ENCODE measurements at regions not wholly inside any gene's neighbourhood (a gene's known extent, or its start where the extent isn't known, plus 50 kb on each side); places are given as distances from the start of the nearest gene placed in this dataset.

DNA sequence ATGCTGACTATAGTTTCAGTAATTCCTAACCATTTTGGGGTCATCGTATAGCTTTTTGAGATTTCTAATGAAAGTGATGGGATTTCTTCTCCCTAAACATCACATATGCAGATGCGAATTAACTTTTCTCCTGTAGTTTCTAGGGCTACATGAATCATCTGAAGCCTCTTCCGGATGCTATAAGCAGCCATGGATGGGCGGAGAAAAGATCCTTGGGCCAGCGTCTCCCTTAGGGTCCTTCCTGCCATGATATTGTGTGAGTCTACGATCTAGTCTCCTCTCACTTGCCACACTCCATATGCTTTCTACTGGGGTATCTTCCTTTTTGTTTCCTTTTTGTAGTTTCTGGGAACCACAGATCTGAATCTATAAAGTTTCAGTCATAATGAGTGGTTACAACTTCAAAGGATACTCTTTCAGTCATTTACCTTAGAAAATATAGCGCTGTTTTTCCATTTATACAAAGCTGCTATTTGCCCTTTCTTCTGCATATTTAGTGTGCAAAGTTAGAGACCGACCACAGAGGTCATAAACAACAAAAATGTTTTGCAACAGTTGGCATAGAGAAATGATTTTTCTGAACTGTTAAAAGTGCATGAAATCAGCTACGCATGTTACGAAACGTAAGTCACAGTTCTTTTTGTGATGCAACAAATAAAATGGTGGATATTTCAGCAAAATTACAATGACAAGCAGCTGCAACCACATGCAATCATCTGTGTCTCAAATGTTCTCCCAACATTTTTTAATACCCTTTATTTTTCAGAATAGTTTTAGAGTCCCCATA, 396.2 kb upstream of the SLC35B3 start:
- Histone ChIP-seq H3K4me3 (ENCODE audit: low read depth, low read length) (no peak overlapping the region), H3K27me3 (ENCODE audit: insufficient read depth, low read length) (no peaks in the 10 kb centered on the region), H2AFZ (ENCODE audit: low read length, unreplicated experiment) (no peak overlapping the region), H3K4me1 (ENCODE audit: control insufficient read depth, insufficient read depth, low read length, unreplicated experiment) (no peaks in the 10 kb centered on the region), H3K27ac (ENCODE audit: low read depth, low read length) (no peak overlapping the region), H3K79me2 (ENCODE audit: control insufficient read depth, insufficient read depth, low read length, unreplicated experiment) (no peaks in the 10 kb centered on the region), H3K36me3 (ENCODE audit: insufficient read depth, low read length) (no peaks in the 10 kb centered on the region)

DNA sequence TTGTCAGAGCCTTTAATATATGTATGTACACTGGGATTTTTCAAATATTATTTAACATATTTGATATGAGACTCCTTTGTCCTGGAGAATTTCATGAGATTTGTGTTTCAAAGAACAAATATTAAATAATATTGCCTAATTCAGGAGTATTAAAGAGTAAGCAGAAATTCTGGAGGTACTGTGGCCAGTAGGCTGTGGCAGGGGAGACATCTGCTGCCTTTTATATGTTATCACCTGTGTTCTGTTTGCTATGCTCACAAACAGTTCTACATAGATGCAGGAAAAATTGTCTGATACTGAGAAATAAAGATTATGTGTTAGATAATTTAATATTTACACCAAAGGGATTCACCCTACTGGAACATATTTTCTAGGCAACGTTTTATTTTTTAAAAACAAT, 395.4 kb upstream of the SLC35B3 start:
- H3K79me2 ChIP-seq (ENCODE audit: control insufficient read depth, insufficient read depth, low read length, unreplicated experiment): no peaks in the 10 kb centered on the region
- no peaks in the 10 kb centered on the region for H3K4me1 ChIP-seq (ENCODE audit: control insufficient read depth, insufficient read depth, low read length, unreplicated experiment)
- no peak overlapping the region for H3K27ac ChIP-seq (ENCODE audit: low read depth, low read length)
- no peak overlapping the region for H3K4me3 ChIP-seq (ENCODE audit: low read depth, low read length)
- no peak overlapping the region for H2AFZ ChIP-seq (ENCODE audit: low read length, unreplicated experiment)
- no peaks in the 10 kb centered on the region for H3K27me3 ChIP-seq (ENCODE audit: insufficient read depth, low read length)
- H3K36me3 ChIP-seq (ENCODE audit: insufficient read depth, low read length): no peaks in the 10 kb centered on the region

DNA sequence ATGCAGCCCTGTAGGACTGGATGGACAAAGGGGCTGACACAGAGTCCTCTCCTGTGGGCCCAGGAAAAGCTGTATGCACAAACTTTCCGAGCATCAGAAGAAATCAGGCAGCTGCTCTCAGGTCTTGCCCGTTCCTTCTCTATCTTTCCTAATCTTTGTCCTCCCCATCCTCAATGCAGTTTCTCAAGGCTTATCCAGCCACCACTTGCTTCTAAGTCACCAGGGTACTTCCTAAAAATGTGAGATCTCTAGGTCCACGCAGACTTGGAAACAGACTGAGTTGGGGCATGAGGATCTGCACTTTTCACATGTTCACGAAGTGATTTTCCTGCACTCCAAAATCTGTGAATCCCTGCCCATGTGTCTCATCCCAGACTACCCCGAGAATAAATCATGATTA, 394.5 kb upstream of the SLC35B3 start:
- Histone ChIP-seq H3K27me3 (ENCODE audit: insufficient read depth, low read length) (no peaks in the 10 kb centered on the region), H3K36me3 (ENCODE audit: insufficient read depth, low read length) (no peaks in the 10 kb centered on the region), H3K79me2 (ENCODE audit: control insufficient read depth, insufficient read depth, low read length, unreplicated experiment) (no peaks in the 10 kb centered on the region), H3K4me3 (ENCODE audit: low read depth, low read length) (no peak overlapping the region), H3K27ac (ENCODE audit: low read depth, low read length) (no peak overlapping the region), H2AFZ (ENCODE audit: low read length, unreplicated experiment) (no peak overlapping the region), H3K4me1 (ENCODE audit: control insufficient read depth, insufficient read depth, low read length, unreplicated experiment) (no peaks in the 10 kb centered on the region)

DNA sequence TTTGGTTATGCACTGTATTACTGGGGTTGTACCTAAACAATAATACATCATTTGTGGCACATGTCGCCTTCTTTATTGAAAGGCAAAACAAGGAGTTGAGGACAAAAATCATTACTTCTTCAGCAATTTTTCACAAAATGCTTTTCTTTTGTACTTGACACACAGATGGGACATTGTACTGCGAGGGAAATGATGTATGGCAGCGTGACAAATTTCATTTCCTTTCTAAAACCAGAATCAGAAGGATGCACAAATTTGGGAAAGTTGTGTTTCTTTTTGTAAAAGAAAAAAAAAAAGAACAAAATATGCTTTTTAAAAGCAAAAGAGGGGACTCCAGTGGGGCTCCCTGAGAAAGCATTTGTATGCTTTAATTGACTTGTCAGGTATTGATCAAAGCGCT, 394.0 kb upstream of the SLC35B3 start:
- Histone ChIP-seq H3K4me1 (ENCODE audit: control insufficient read depth, insufficient read depth, low read length, unreplicated experiment) (no peaks in the 10 kb centered on the region), H3K4me3 (ENCODE audit: low read depth, low read length) (no peak overlapping the region), H3K27ac (ENCODE audit: low read depth, low read length) (no peak overlapping the region)

DNA sequence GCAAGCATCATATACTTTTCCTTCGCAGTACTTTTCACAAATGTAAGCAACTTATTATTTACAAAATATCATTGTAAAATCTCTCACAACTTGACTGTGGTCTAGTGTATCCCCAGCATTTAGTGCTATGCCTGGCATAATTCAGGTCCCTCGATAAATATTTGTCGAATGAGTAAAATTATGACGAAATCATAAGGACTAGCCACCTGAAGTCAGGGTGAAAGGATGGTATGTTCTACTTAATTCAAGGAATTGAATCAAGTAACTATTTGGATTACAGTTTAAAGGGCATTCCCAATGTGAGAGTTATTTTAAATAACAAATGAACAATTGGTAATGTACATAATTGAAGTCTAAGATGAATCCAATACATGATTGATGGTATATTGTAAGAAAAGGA, 393.0 kb upstream of the SLC35B3 start:
- H3K27ac ChIP-seq (ENCODE audit: low read depth, low read length): no peak overlapping the region
- H3K4me3 ChIP-seq (ENCODE audit: low read depth, low read length): no peak overlapping the region
- no peaks in the 10 kb centered on the region for H3K36me3 ChIP-seq (ENCODE audit: insufficient read depth, low read length)
- no peak overlapping the region for H2AFZ ChIP-seq (ENCODE audit: low read length, unreplicated experiment)
- H3K27me3 ChIP-seq (ENCODE audit: insufficient read depth, low read length): no peaks in the 10 kb centered on the region
- H3K4me1 ChIP-seq (ENCODE audit: control insufficient read depth, insufficient read depth, low read length, unreplicated experiment): no peaks in the 10 kb centered on the region
- no peaks in the 10 kb centered on the region for H3K79me2 ChIP-seq (ENCODE audit: control insufficient read depth, insufficient read depth, low read length, unreplicated experiment)

More for the DNA sequence above, 394.0 kb upstream of the SLC35B3 start:
- H2AFZ ChIP-seq (ENCODE audit: low read length, unreplicated experiment): no peak overlapping the region
- H3K36me3 ChIP-seq (ENCODE audit: insufficient read depth, low read length): no peaks in the 10 kb centered on the region
- H3K79me2 ChIP-seq (ENCODE audit: control insufficient read depth, insufficient read depth, low read length, unreplicated experiment): no peaks in the 10 kb centered on the region
- H3K27me3 ChIP-seq (ENCODE audit: insufficient read depth, low read length): no peaks in the 10 kb centered on the region

DNA sequence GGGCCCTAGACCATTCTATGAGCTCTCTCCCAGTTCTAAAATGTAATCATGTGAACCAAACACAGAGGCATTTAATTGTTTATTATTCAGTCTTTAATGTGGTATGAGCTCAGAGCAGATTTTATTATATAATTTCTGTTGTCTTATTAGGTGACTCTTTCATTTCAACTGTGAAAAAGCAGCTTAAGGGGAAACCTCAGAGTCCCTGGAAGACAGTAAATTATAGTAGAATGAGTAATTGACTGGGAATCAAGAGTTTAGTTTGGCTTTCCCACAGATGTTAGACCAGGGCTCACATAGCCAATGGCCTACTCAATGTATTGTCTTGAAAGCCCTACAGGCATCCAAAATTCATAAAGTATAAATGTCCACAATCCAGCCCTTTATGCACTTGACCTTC, 390.4 kb upstream of the SLC35B3 start:
- no peaks in the 10 kb centered on the region for H3K79me2 ChIP-seq (ENCODE audit: control insufficient read depth, insufficient read depth, low read length, unreplicated experiment)
- no peaks in the 10 kb centered on the region for H3K4me1 ChIP-seq (ENCODE audit: control insufficient read depth, insufficient read depth, low read length, unreplicated experiment)
- no peaks in the 10 kb centered on the region for H3K36me3 ChIP-seq (ENCODE audit: insufficient read depth, low read length)
- no peak overlapping the region for H2AFZ ChIP-seq (ENCODE audit: low read length, unreplicated experiment)
- H3K27ac ChIP-seq (ENCODE audit: low read depth, low read length): no peak overlapping the region
- H3K27me3 ChIP-seq (ENCODE audit: insufficient read depth, low read length): no peaks in the 10 kb centered on the region
- no peak overlapping the region for H3K4me3 ChIP-seq (ENCODE audit: low read depth, low read length)

DNA sequence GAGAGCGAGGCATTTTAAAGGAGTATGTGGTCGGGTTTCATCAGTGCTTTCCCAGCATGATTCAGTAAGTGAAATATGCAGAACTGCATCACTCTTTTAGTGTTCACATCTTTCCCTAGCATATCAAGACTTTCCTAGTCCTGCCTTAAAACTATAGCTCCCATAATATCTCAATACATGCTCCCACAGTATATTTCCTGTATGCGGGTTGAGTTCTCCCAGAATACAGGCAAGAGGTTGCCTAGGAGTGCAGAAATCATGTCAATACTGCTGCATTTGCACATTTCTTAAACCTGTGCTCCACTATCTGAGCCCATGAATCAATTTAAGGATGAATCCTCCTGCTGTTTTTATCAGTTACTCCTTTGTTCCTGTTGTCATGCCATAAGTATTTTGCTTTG, 386.6 kb upstream of the SLC35B3 start:
- H2AFZ ChIP-seq (ENCODE audit: low read length, unreplicated experiment): no peak overlapping the region
- H3K4me1 ChIP-seq (ENCODE audit: control insufficient read depth, insufficient read depth, low read length, unreplicated experiment): no peaks in the 10 kb centered on the region
- H3K36me3 ChIP-seq (ENCODE audit: insufficient read depth, low read length): no peaks in the 10 kb centered on the region

DNA sequence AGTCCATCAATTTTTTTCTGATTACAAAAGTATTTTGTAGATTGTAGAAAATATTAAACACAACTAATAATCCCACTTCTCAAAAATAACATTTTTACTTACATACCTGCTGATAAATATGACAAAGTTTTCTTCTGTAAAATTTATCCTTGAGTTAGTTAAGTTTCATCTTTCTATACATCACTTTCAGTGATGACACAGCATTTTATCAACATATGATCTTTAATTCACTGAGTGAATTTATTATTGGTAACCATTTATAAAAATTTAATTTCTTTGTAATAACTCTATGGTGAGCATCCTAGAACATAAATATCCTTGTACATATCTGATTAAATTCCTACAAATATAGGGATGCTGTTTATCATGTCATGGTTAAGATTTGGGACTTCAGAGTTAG, 385.0 kb upstream of the SLC35B3 start:
- Histone ChIP-seq H3K27ac (ENCODE audit: low read depth, low read length) (no peak overlapping the region), H3K36me3 (ENCODE audit: insufficient read depth, low read length) (no peaks in the 10 kb centered on the region), H3K27me3 (ENCODE audit: insufficient read depth, low read length) (no peaks in the 10 kb centered on the region), H3K79me2 (ENCODE audit: control insufficient read depth, insufficient read depth, low read length, unreplicated experiment) (no peaks in the 10 kb centered on the region), H3K4me3 (ENCODE audit: low read depth, low read length) (no peak overlapping the region), H3K4me1 (ENCODE audit: control insufficient read depth, insufficient read depth, low read length, unreplicated experiment) (no peaks in the 10 kb centered on the region), H2AFZ (ENCODE audit: low read length, unreplicated experiment) (no peak overlapping the region)

More for the DNA sequence above, 386.6 kb upstream of the SLC35B3 start:
- Histone ChIP-seq H3K27me3 (ENCODE audit: insufficient read depth, low read length) (no peaks in the 10 kb centered on the region), H3K27ac (ENCODE audit: low read depth, low read length) (no peak overlapping the region), H3K4me3 (ENCODE audit: low read depth, low read length) (no peak overlapping the region), H3K79me2 (ENCODE audit: control insufficient read depth, insufficient read depth, low read length, unreplicated experiment) (no peaks in the 10 kb centered on the region)

DNA sequence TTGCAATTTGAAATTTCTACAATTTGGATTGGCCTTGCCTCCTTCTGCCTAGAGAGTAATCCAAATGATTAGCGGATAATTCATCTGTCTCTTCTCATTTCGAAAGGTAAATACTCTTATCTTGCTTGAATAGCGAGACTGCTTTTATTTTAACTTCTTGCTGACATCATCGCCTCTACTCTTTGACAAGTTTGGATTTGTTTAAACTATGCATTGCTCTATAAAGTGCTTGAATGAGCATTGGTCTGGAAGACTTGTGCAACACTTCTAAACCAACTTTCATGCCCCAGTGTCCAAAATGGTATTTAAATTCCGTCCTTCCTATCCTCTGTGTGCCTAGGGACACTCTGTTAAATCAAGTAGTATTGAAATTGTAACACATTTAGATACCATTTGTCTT, 384.1 kb upstream of the SLC35B3 start:
- Histone ChIP-seq H3K4me3 (ENCODE audit: low read depth, low read length) (no peak overlapping the region), H2AFZ (ENCODE audit: low read length, unreplicated experiment) (no peak overlapping the region), H3K27me3 (ENCODE audit: insufficient read depth, low read length) (no peaks in the 10 kb centered on the region), H3K4me1 (ENCODE audit: control insufficient read depth, insufficient read depth, low read length, unreplicated experiment) (no peaks in the 10 kb centered on the region), H3K27ac (ENCODE audit: low read depth, low read length) (no peak overlapping the region), H3K79me2 (ENCODE audit: control insufficient read depth, insufficient read depth, low read length, unreplicated experiment) (no peaks in the 10 kb centered on the region), H3K36me3 (ENCODE audit: insufficient read depth, low read length) (no peaks in the 10 kb centered on the region)

DNA sequence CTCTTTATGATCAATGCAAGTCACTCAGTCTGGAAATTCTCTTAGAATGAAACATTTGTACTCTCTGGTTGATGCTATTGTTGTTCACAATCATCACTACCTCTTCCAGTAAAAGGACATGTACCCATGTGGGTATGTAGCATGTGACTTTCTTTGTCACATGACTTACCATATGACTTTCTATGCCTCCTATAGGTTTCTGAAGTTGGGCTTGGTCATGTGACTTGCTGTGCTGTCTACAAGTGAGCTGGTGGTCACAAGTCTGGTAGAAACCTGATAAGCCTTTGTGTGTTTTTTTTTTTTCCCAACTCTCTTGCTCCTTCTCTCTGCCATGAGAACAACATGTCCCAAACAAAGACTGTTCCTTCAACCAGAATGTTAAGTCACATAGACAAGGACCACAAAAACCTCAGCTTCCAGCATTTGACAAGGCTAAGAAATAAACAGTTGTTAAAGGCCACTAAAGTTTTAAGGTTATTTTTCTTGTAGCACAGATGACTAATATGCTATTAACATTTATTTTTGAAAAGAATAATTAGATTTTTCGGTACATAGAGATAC, 379.2 kb upstream of the SLC35B3 start:
- Histone ChIP-seq H3K27me3 (ENCODE audit: insufficient read depth, low read length) (no peaks in the 10 kb centered on the region), H2AFZ (ENCODE audit: low read length, unreplicated experiment) (no peak overlapping the region), H3K4me1 (ENCODE audit: control insufficient read depth, insufficient read depth, low read length, unreplicated experiment) (no peaks in the 10 kb centered on the region), H3K4me3 (ENCODE audit: low read depth, low read length) (no peak overlapping the region), H3K79me2 (ENCODE audit: control insufficient read depth, insufficient read depth, low read length, unreplicated experiment) (no peaks in the 10 kb centered on the region), H3K27ac (ENCODE audit: low read depth, low read length) (no peak overlapping the region), H3K36me3 (ENCODE audit: insufficient read depth, low read length) (no peaks in the 10 kb centered on the region)

DNA sequence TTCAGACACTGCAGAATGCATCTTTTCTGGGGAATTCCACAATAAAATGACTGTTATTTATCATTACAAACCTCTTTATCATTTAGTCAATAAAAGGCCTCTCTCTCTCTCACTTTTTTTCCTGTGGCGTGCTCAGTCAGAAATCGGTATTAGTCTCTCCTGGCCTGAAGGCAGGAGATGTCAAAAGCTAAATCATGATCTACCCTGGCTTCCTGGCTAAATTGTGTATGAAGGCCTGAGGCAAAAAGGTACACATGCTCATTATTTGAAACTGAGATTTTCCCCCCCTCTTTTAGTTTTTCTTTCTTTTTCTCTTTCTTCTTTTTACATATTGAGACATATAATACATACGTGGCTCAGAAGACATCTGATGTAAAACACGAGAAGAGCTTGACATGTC, 375.0 kb upstream of the SLC35B3 start:
- no peaks in the 10 kb centered on the region for H3K27me3 ChIP-seq (ENCODE audit: insufficient read depth, low read length)
- H3K27ac ChIP-seq (ENCODE audit: low read depth, low read length): no peak overlapping the region
- H3K36me3 ChIP-seq (ENCODE audit: insufficient read depth, low read length): no peaks in the 10 kb centered on the region
- H3K4me1 ChIP-seq (ENCODE audit: control insufficient read depth, insufficient read depth, low read length, unreplicated experiment): no peaks in the 10 kb centered on the region
- H3K4me3 ChIP-seq (ENCODE audit: low read depth, low read length): no peak overlapping the region
- H3K79me2 ChIP-seq (ENCODE audit: control insufficient read depth, insufficient read depth, low read length, unreplicated experiment): no peaks in the 10 kb centered on the region
- no peak overlapping the region for H2AFZ ChIP-seq (ENCODE audit: low read length, unreplicated experiment)

All from ACC112 (cell line).